ENCODE measurements at regions not wholly inside any gene's neighbourhood (a gene's known extent, or its start where the extent isn't known, plus 50 kb on each side); places are given as distances from the start of the nearest gene placed in this dataset.

- H3K9me3 Mint-ChIP-seq, result peaks cover 15% of the 10 kb centered on the region
These were observed 254.8 kb upstream of the FAM241A start for GRCh38 chr4:111890412-111890811.

GRCh38 chr4:111905511-111905910, 239.7 kb upstream of the FAM241A start:
- WGBS, 2 experiments (ENCODE audit: insufficient coverage in 1 of 2, insufficient read length in 1 of 2), result 93 to 95% methylated on average over 3 to 4 of the region's 4 CpGs

More at GRCh38 chr4:111890412-111890811, 254.8 kb upstream of the FAM241A start:
- Histone ChIP-seq H3K4me3 (ENCODE audit: low read length) (no peak overlapping the region), H3K9me3 (ENCODE audit: control insufficient read depth, low read length) (peaks cover 30% of the 10 kb centered on the region), H3K9ac (ENCODE audit: extremely low read depth, low read length, poor library complexity, severe bottlenecking) (no peak overlapping the region), H3K4me1 (ENCODE audit: control insufficient read depth, insufficient read depth, low read length) (no peaks in the 10 kb centered on the region), H3K27ac (ENCODE audit: low read depth, low read length) (no peak overlapping the region), H3K36me3 (ENCODE audit: control insufficient read depth, insufficient read depth, low read length) (no peaks in the 10 kb centered on the region), H3K27me3 (ENCODE audit: control insufficient read depth, insufficient read depth, low read length, poor library complexity, severe bottlenecking) (no peaks in the 10 kb centered on the region)
- H3K36me3 Mint-ChIP-seq (ENCODE audit: low read depth), result peaks cover 2% of the 10 kb centered on the region
- DNase-seq, result no peak
- no peak overlapping the region for H3K27ac Mint-ChIP-seq
- H3K27me3 Mint-ChIP-seq (ENCODE audit: insufficient read depth), result peaks cover 5% of the 10 kb centered on the region
- TF ChIP-seq CTCF (conservative IDR thresholded peaks at IDR 0.05), result no peak
- WGBS, 2 experiments (ENCODE audit: insufficient coverage in 1 of 2, insufficient read length in 1 of 2), result 97 to 100% methylated on average over 2 to 3 of the region's 4 CpGs
- H3K4me3 Mint-ChIP-seq, result no peak overlapping the region
- no peaks in the 10 kb centered on the region for H3K4me1 Mint-ChIP-seq

GRCh38 chr4:111919639-111920038, 225.6 kb upstream of the FAM241A start:
- DNase-seq, result no peak
- H3K9ac ChIP-seq (ENCODE audit: extremely low read depth, low read length, poor library complexity, severe bottlenecking), result no peak overlapping the region
- H3K4me3 ChIP-seq (ENCODE audit: low read length), result no peak overlapping the region
- 80 to 96% methylated on average over 1 of the region's 1 CpG for WGBS, 2 experiments (ENCODE audit: insufficient coverage in 1 of 2, insufficient read length in 1 of 2)
- Mint-ChIP-seq H3K9me3 (no peaks in the 10 kb centered on the region), H3K27me3 (ENCODE audit: insufficient read depth) (peaks cover 9% of the 10 kb centered on the region), H3K4me3 (no peak overlapping the region), H3K4me1 (no peaks in the 10 kb centered on the region), H3K27ac (no peak overlapping the region), H3K36me3 (ENCODE audit: low read depth) (no peaks in the 10 kb centered on the region)
- no peak for TF ChIP-seq CTCF (conservative IDR thresholded peaks at IDR 0.05)
- H3K36me3 ChIP-seq (ENCODE audit: control insufficient read depth, insufficient read depth, low read length), result no peaks in the 10 kb centered on the region
- H3K4me1 ChIP-seq (ENCODE audit: control insufficient read depth, insufficient read depth, low read length), result no peaks in the 10 kb centered on the region
- H3K27me3 ChIP-seq (ENCODE audit: control insufficient read depth, insufficient read depth, low read length, poor library complexity, severe bottlenecking), result no peaks in the 10 kb centered on the region
- H3K27ac ChIP-seq (ENCODE audit: low read depth, low read length), result no peak overlapping the region
- H3K9me3 ChIP-seq (ENCODE audit: control insufficient read depth, low read length), result no peaks in the 10 kb centered on the region

More at GRCh38 chr4:111905511-111905910, 239.7 kb upstream of the FAM241A start:
- Histone ChIP-seq H3K4me1 (ENCODE audit: control insufficient read depth, insufficient read depth, low read length) (no peaks in the 10 kb centered on the region), H3K9ac (ENCODE audit: extremely low read depth, low read length, poor library complexity, severe bottlenecking) (no peak overlapping the region), H3K9me3 (ENCODE audit: control insufficient read depth, low read length) (no peaks in the 10 kb centered on the region), H3K4me3 (ENCODE audit: low read length) (no peak overlapping the region), H3K36me3 (ENCODE audit: control insufficient read depth, insufficient read depth, low read length) (no peaks in the 10 kb centered on the region), H3K27me3 (ENCODE audit: control insufficient read depth, insufficient read depth, low read length, poor library complexity, severe bottlenecking) (no peaks in the 10 kb centered on the region), H3K27ac (ENCODE audit: low read depth, low read length) (no peak overlapping the region)
- Mint-ChIP-seq H3K4me1 (no peaks in the 10 kb centered on the region), H3K9me3 (no peaks in the 10 kb centered on the region), H3K36me3 (ENCODE audit: low read depth) (no peaks in the 10 kb centered on the region), H3K4me3 (no peak overlapping the region), H3K27me3 (ENCODE audit: insufficient read depth) (no peaks in the 10 kb centered on the region), H3K27ac (no peak overlapping the region)
- DNase-seq, result no peak
- TF ChIP-seq CTCF (conservative IDR thresholded peaks at IDR 0.05), result no peak
